ENCODE measurements at regions not wholly inside any gene's neighbourhood (a gene's known extent, or its start where the extent isn't known, plus 50 kb on each side); places are given as distances from the start of the nearest gene placed in this dataset.

DNA sequence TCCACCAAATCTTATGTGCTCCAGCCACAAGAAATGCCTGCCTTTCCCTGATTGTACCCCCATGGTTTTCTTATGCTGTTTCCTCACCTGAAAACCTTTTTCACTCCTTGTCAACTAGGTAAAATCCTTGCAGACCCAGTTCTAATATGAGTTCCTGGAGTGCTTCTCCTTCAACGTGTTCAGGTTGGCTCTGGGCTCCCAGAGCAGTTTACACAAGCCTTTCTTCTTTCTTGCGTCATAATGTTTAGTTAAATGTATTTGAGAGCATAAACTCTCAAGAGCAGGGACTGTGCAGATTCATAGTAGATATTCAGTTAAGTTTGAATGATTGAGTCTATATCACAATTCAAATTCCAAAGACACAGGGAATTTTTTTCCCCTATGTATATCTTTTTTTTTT, 484.8 kb upstream of the CCDC196 start:
- no peaks in the 10 kb centered on the region for H4K20me1 ChIP-seq (ENCODE audit: insufficient read depth, poor library complexity, severe bottlenecking)
- H2AFZ ChIP-seq = no peak overlapping the region
- no peaks in the 10 kb centered on the region for H3K9me3 ChIP-seq (ENCODE audit: low read depth)
- H3K4me2 ChIP-seq = no peak overlapping the region
- H3K4me3 ChIP-seq = no peak overlapping the region
- no peaks in the 10 kb centered on the region for H3K27me3 ChIP-seq
- no peaks in the 10 kb centered on the region for H3K9me2 ChIP-seq (replicated peaks; ENCODE audit: insufficient read depth)
- no peak overlapping the region for H3K27ac ChIP-seq
- TF ChIP-seq, protein P1, sequence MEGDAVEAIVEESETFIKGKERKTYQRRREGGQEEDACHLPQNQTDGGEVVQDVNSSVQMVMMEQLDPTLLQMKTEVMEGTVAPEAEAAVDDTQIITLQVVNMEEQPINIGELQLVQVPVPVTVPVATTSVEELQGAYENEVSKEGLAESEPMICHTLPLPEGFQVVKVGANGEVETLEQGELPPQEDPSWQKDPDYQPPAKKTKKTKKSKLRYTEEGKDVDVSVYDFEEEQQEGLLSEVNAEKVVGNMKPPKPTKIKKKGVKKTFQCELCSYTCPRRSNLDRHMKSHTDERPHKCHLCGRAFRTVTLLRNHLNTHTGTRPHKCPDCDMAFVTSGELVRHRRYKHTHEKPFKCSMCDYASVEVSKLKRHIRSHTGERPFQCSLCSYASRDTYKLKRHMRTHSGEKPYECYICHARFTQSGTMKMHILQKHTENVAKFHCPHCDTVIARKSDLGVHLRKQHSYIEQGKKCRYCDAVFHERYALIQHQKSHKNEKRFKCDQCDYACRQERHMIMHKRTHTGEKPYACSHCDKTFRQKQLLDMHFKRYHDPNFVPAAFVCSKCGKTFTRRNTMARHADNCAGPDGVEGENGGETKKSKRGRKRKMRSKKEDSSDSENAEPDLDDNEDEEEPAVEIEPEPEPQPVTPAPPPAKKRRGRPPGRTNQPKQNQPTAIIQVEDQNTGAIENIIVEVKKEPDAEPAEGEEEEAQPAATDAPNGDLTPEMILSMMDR (IDR thresholded peaks at IDR 0.05; ENCODE audit: poor library complexity) = no peak
- TF ChIP-seq EZH2phosphoT487 (IDR thresholded peaks at IDR 0.05; ENCODE audit: low read depth, severe bottlenecking, unreplicated experiment) (no peak), EZH2 (IDR thresholded peaks at IDR 0.05; ENCODE audit: borderline replicate concordance) (no peak)
- DNase-seq (ENCODE audit: low spot score) = no peak
- H3K36me3 ChIP-seq (replicated peaks; ENCODE audit: insufficient read depth, low read depth) = no peaks in the 10 kb centered on the region
- H3K79me2 ChIP-seq = no peaks in the 10 kb centered on the region
- WGBS (ENCODE audit: low lambda C conversion rate, missing lambda C conversion rate) = 75% methylated on average over 2 of the region's 2 CpGs
- no peaks in the 10 kb centered on the region for H3K4me1 ChIP-seq (ENCODE audit: insufficient read depth)

DNA sequence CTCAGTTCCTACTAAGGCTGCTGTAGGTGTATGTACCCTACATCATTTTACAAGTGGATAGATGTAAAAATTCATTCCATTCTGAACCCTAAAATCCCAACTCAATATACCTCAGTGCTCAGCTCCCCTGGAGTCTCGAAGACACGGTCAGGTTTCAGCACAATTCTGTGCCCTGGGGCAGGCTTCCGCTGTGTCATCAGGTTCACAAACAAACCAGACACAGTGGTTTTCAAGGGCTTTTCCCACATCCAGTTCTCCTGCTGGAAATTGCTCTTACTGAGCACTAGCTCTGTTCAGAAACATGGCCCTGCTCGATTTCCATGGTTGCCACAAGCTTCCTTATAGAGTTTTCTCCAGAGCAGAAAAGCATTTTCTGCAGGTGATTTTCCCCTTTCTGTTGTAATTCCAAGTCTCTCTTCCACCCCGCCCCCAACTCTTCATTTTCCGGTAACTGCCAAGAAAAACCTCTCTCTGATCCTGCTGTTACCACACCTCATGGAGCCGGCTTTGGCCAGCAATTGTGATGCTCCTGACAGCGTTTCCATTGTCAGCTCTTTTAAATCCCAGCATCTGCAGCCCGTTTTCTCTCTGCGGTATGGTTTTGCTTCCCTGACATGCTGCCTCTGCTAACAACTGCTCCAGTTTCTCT, 483.0 kb upstream of the CCDC196 start:
- no peak overlapping the region for H3K4me2 ChIP-seq

DNA sequence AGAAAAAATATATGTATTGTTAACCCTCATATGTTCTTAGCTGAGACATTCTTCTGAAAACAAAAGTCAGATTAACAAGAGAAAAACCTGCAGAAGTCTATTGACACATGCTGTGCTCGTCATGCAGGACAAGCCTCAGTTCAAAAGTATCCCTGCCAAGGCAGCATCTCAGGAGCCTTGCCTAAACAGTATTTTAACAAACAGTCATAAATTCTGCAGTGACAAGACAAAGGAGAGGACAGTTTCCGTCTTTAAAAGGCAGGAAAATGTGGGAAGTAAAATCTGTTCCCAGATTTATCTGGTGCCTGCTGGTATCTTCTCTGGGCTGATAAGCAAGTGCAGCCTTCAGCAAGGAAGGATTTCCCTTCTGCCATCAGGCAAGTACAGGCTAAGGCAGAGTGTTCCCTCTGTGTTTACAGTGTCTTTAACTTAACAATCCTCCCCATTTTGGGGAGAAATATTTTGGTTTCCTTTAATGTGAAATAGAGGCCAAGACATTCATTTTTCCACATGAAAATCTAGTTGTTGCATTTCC, 480.2 kb upstream of the CCDC196 start:
- no peak overlapping the region for H3K4me3 ChIP-seq
- H3K9me2 ChIP-seq (replicated peaks; ENCODE audit: insufficient read depth) = no peaks in the 10 kb centered on the region
- H3K4me2 ChIP-seq = no peak overlapping the region
- no peak for DNase-seq (ENCODE audit: low spot score)
- H3K27ac ChIP-seq = no peak overlapping the region
- no peaks in the 10 kb centered on the region for H3K27me3 ChIP-seq
- H3K4me1 ChIP-seq (ENCODE audit: insufficient read depth) = peaks cover 5% of the 10 kb centered on the region
- H3K36me3 ChIP-seq (replicated peaks; ENCODE audit: insufficient read depth, low read depth) = no peaks in the 10 kb centered on the region
- WGBS (ENCODE audit: low lambda C conversion rate, missing lambda C conversion rate) = 12% methylated on average over 2 of the region's 2 CpGs
- H3K9me3 ChIP-seq (ENCODE audit: low read depth) = no peaks in the 10 kb centered on the region
- H3K79me2 ChIP-seq = no peaks in the 10 kb centered on the region
- H4K20me1 ChIP-seq (ENCODE audit: insufficient read depth, poor library complexity, severe bottlenecking) = no peaks in the 10 kb centered on the region
- H2AFZ ChIP-seq = no peak overlapping the region
- no peak for TF ChIP-seq EZH2phosphoT487 (IDR thresholded peaks at IDR 0.05; ENCODE audit: low read depth, severe bottlenecking, unreplicated experiment)

More for the DNA sequence above, 483.0 kb upstream of the CCDC196 start:
- H2AFZ ChIP-seq = no peak overlapping the region
- H4K20me1 ChIP-seq (ENCODE audit: insufficient read depth, poor library complexity, severe bottlenecking) = no peaks in the 10 kb centered on the region
- H3K27ac ChIP-seq = no peak overlapping the region
- DNase-seq (ENCODE audit: low spot score) = no peak
- H3K79me2 ChIP-seq = no peaks in the 10 kb centered on the region
- no peak overlapping the region for H3K4me3 ChIP-seq
- 62% methylated on average over 10 of the region's 10 CpGs for WGBS (ENCODE audit: low lambda C conversion rate, missing lambda C conversion rate)
- H3K36me3 ChIP-seq (replicated peaks; ENCODE audit: insufficient read depth, low read depth) = no peaks in the 10 kb centered on the region
- H3K9me2 ChIP-seq (replicated peaks; ENCODE audit: insufficient read depth) = no peaks in the 10 kb centered on the region
- no peaks in the 10 kb centered on the region for H3K27me3 ChIP-seq
- H3K9me3 ChIP-seq (ENCODE audit: low read depth) = no peaks in the 10 kb centered on the region
- H3K4me1 ChIP-seq (ENCODE audit: insufficient read depth) = peaks cover 3% of the 10 kb centered on the region
- TF ChIP-seq EZH2 (IDR thresholded peaks at IDR 0.05; ENCODE audit: borderline replicate concordance) (no peak), EZH2phosphoT487 (IDR thresholded peaks at IDR 0.05; ENCODE audit: low read depth, severe bottlenecking, unreplicated experiment) (no peak)
- TF ChIP-seq, protein P1 (IDR thresholded peaks at IDR 0.05; ENCODE audit: poor library complexity) = no peak

DNA sequence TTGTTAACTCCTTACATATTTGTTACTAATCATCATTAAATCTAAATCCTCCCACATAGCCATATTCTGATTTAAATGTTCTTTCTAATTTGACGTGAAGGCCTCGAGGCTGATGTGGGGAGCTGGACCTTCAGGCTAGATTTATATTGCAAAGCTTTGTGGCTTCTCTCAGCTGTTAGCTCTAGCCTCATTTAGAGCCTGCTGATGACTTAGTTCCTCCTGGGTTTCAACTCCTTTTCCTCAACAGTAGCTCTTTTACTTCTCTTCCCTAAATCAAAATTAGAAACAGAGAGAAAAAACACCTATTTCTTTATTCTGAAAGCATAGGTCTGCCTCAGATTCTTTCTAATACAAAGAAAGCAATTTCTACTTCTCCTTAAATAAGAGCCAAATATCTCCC, 477.5 kb upstream of the CCDC196 start:
- Histone ChIP-seq H3K79me2 (no peaks in the 10 kb centered on the region), H3K36me3 (replicated peaks; ENCODE audit: insufficient read depth, low read depth) (no peaks in the 10 kb centered on the region)
- TF ChIP-seq, protein P1 (IDR thresholded peaks at IDR 0.05; ENCODE audit: poor library complexity) = no peak
- TF ChIP-seq EZH2 (IDR thresholded peaks at IDR 0.05; ENCODE audit: borderline replicate concordance) = no peak
- TF ChIP-seq EZH2phosphoT487 (IDR thresholded peaks at IDR 0.05; ENCODE audit: low read depth, severe bottlenecking, unreplicated experiment) = no peak

More for the DNA sequence above, 477.5 kb upstream of the CCDC196 start:
- Histone ChIP-seq H3K4me3 (no peak overlapping the region), H2AFZ (no peak overlapping the region), H3K27me3 (no peaks in the 10 kb centered on the region), H3K4me2 (peak overlapping the region; percentile 6), H4K20me1 (ENCODE audit: insufficient read depth, poor library complexity, severe bottlenecking) (no peaks in the 10 kb centered on the region), H3K9me2 (replicated peaks; ENCODE audit: insufficient read depth) (no peaks in the 10 kb centered on the region), H3K9me3 (ENCODE audit: low read depth) (no peaks in the 10 kb centered on the region), H3K27ac (peak overlapping the region; percentile 47), H3K4me1 (ENCODE audit: insufficient read depth) (peaks cover 5% of the 10 kb centered on the region)
- DNase-seq (ENCODE audit: low spot score) = no peak
- WGBS (ENCODE audit: low lambda C conversion rate, missing lambda C conversion rate) = 72% methylated on average over 2 of the region's 2 CpGs

Measured in hepatocyte (in vitro differentiated cells).